IMR-90 (cell line): ENCODE measurements at regions not wholly inside any gene's neighbourhood (a gene's known extent, or its start where the extent isn't known, plus 50 kb on each side); places are given as distances from the start of the nearest gene placed in this dataset.
A peak's percentile ranks its signal among the peaks of the same experiment; 100 is the strongest.

Source experiments
- ATAC-seq: fragments of 200-7000 bp; cut with Tn5 transposase; 2 replicates; pipeline ENCODE4 v1.9.1; 2020; ENCODE audit warnings: low read depth, mild to moderate bottlenecking, moderate library complexity
- BruUV-seq: library from RNA; stranded (reverse); fragments of 400-500 nt; replicated peaks from 2 replicates; lab custom pipeline; 2021; lab: Mats Ljungman, UMichigan
- CTCF ChIA-PET: fragments of 300-600 bp; formaldehyde crosslinking; extraction: SDS; loops from one replicate; lab custom pipeline; 2021; ENCODE audit warnings: antibody characterized with exemption; lab: Yijun Ruan, JAX
- POLR2A ChIA-PET: fragments of 300-600 bp; sonication (Branson Sonifier 250); formaldehyde crosslinking; loops from one replicate; lab custom pipeline; 2022; ENCODE audit warnings: antibody characterized with exemption; ENCODE audit not compliant: unreplicated experiment; lab: Charles Lee
- DNase-seq: peaks from one replicate; pipeline ENCODE4 v3.0.0; 2013
- H2AFZ ChIP-seq: replicated peaks from 2 replicates; pipeline ENCODE3; 2013; ENCODE audit warnings: low read length, mild to moderate bottlenecking; ENCODE audit not compliant: poor library complexity
- H2AK5ac ChIP-seq: 2 replicates; pipeline ENCODE4 v1.6.1; 2013; ENCODE audit warnings: low read depth, low read length, inconsistent platforms
- H2AK9ac ChIP-seq: replicated peaks from 2 replicates; pipeline ENCODE3; 2013; ENCODE audit warnings: mild to moderate bottlenecking, low read depth, low read length, moderate library complexity; ENCODE audit not compliant: poor library complexity
- H2BK120ac ChIP-seq: 2 replicates; pipeline ENCODE4 v1.6.1; 2013; ENCODE audit warnings: low read depth, low read length, inconsistent platforms
- H2BK15ac ChIP-seq: 3 replicates; pipeline ENCODE4 v1.6.1; 2013; ENCODE audit warnings: low read depth, low read length, inconsistent platforms
- H2BK20ac ChIP-seq: 2 replicates; pipeline ENCODE4 v1.6.1; 2013; ENCODE audit warnings: low read depth, mild to moderate bottlenecking, inconsistent platforms, low read length, moderate library complexity
- H2BK5ac ChIP-seq: 2 replicates; pipeline ENCODE4 v1.6.1; 2013; ENCODE audit warnings: mild to moderate bottlenecking, low read depth, low read length, inconsistent platforms; ENCODE audit not compliant: poor library complexity, severe bottlenecking
- H3K14ac ChIP-seq: replicated peaks from 2 replicates; pipeline ENCODE4 v1.6.1; 2013; ENCODE audit warnings: low read depth, low read length, inconsistent platforms
- H3K18ac ChIP-seq: 2 replicates; pipeline ENCODE4 v1.6.1; 2013; ENCODE audit warnings: low read depth, low read length, control low read depth
- H3K23ac ChIP-seq: 2 replicates; pipeline ENCODE4 v1.6.1; 2013; ENCODE audit warnings: low read depth, low read length, inconsistent platforms
- H3K27ac ChIP-seq: 2 replicates; pipeline ENCODE4 v1.5.1; 2013; ENCODE audit warnings: mild to moderate bottlenecking, control low read depth, low read length; ENCODE audit not compliant: insufficient read depth
- H3K27me3 ChIP-seq: 2 replicates; pipeline ENCODE4 v1.6.1; 2013; ENCODE audit warnings: low read length; ENCODE audit not compliant: control insufficient read depth, insufficient read depth
- H3K36me3 ChIP-seq: 2 replicates; pipeline ENCODE4 v1.6.1; 2013; ENCODE audit warnings: low read length, mixed read lengths; ENCODE audit not compliant: control insufficient read depth, insufficient read depth
- H3K4ac ChIP-seq: 2 replicates; pipeline ENCODE4 v1.6.1; 2013; ENCODE audit warnings: low read depth, low read length, inconsistent platforms
- H3K4me1 ChIP-seq: 2 replicates; pipeline ENCODE4 v1.6.1; 2013; ENCODE audit warnings: low read length, mixed read lengths; ENCODE audit not compliant: control insufficient read depth, insufficient read depth
- H3K4me2 ChIP-seq: 2 replicates; pipeline ENCODE4 v1.6.1; 2013; ENCODE audit warnings: low read depth, mild to moderate bottlenecking, control low read depth, low read length, moderate library complexity
- H3K4me3 ChIP-seq: 2 replicates; pipeline ENCODE4 v1.5.1; 2013; ENCODE audit warnings: low read depth, mild to moderate bottlenecking, control low read depth, low read length, moderate library complexity; ENCODE audit not compliant: insufficient read depth
- H3K56ac ChIP-seq: 2 replicates; pipeline ENCODE4 v1.6.1; 2013; ENCODE audit warnings: low read length, inconsistent platforms; ENCODE audit not compliant: insufficient read depth; ENCODE audit errors: extremely low read depth
- H3K79me1 ChIP-seq, 2 experiments: 2 replicates each; pipeline ENCODE4 v1.6.1; 2013; ENCODE audit warnings: low read length in 2 of 2, inconsistent platforms in 1 of 2, low read depth in 1 of 2
- H3K9ac ChIP-seq: 2 replicates; pipeline ENCODE4 v1.6.1; 2013; ENCODE audit warnings: low read depth, low read length, control low read depth
- H3K9me1 ChIP-seq: 2 replicates; pipeline ENCODE4 v1.6.1; 2013; ENCODE audit warnings: low read length, inconsistent platforms; ENCODE audit not compliant: insufficient read depth
- H3K9me3 ChIP-seq: 2 replicates; pipeline ENCODE4 v1.6.1; 2013; ENCODE audit warnings: low read length; ENCODE audit not compliant: control insufficient read depth, insufficient read depth
- H4K20me1 ChIP-seq: 2 replicates; pipeline ENCODE4 v1.6.1; 2013; ENCODE audit warnings: low read length, inconsistent platforms; ENCODE audit not compliant: insufficient read depth
- H4K5ac ChIP-seq: 2 replicates; pipeline ENCODE4 v1.6.1; 2013; ENCODE audit warnings: mild to moderate bottlenecking, low read depth, low read length, control low read depth
- H4K8ac ChIP-seq, 2 experiments: 2 replicates each; pipeline ENCODE4 v1.6.1; 2013; ENCODE audit warnings: low read depth in 2 of 2, low read length in 2 of 2, control low read depth in 1 of 2, inconsistent platforms in 1 of 2
- H4K91ac ChIP-seq: 2 replicates; pipeline ENCODE4 v1.6.1; 2013; ENCODE audit warnings: low read depth, low read length, inconsistent platforms; ENCODE audit not compliant: insufficient read depth
- CEBPB ChIP-seq: IDR thresholded peaks from 2 replicates; pipeline ENCODE4 v1.6.1; 2012; ENCODE audit warnings: low read depth, low read length, improper control_type of control experiment
- SMC3 ChIP-seq: fragments of 150-350 bp; IDR thresholded peaks from 2 replicates; pipeline ENCODE4 v1.6.1; 2016; ENCODE audit warnings: low read depth, mild to moderate bottlenecking, antibody characterized with exemption, low read length, moderate library complexity
- WGBS, 2 experiments: methylation state at CpG; one replicate each; pipeline versions ENCODE4 v1.1.5 to v1.1.7; 2013; ENCODE audit warnings: missing lambda C conversion rate in 2 of 2; ENCODE audit not compliant: insufficient read length in 1 of 2; ENCODE audit errors: extremely low coverage in 2 of 2; 5-methylcytosine and 5-hydroxymethylcytosine counted together
- dilution Hi-C: fragments of 300-500 bp; cut with HindIII; formaldehyde crosslinking; loops from one replicate; pipeline ENCODE4 v1.14.3; 2018; ENCODE audit warnings: low sequenced_read_pairs; ENCODE audit not compliant: unreplicated experiment
- in situ Hi-C: fragments of 300-500 bp; cut with MboI; formaldehyde crosslinking; loops from 3 replicates; pipeline ENCODE4 v1.14.3; 2019; ENCODE audit warnings: low sequenced_read_pairs, inconsistent platforms, mixed read lengths
- intact Hi-C: fragments of 100-400 bp; cut with micrococcal nuclease; formaldehyde crosslinking; loops from 2 replicates; pipeline ENCODE4 v1.10.0; 2022

DNA sequence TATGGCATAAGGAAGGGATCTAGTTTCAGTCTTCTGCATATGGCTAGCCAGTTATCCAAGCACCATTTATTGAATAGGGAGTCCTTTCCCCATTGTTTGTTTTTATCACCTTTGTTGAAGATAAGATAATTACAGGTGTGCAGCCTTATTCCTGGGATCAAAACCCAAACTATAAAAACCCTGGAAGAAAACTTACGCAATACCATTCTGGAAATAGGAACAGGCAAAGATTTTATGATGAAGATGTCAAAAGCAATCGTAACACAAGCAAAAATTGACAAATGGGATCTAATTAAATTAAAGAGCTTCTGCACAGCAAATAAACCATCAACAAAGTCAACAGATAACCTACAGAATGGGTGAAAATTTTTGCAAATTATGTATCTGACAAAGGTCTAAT, 128.5 kb upstream of the DCN start:
- no peaks in the 10 kb centered on the region for H4K20me1 ChIP-seq

More for the DNA sequence above, 128.5 kb upstream of the DCN start:
- Histone ChIP-seq H2BK5ac (no peak overlapping the region), H3K79me1 (peaks cover 0 to 3% of the 10 kb centered on the region in 2 experiments; a peak in 1 of 4 replicates), H2AK9ac (no peak overlapping the region), H3K4me3 (no peak overlapping the region), H2BK20ac (no peak overlapping the region), H3K4me1 (peaks cover 2% of the 10 kb centered on the region; the same call in 1 of the 2 replicates), H3K14ac (no peak overlapping the region), H2AFZ (no peak overlapping the region), H2AK5ac (no peak overlapping the region), H3K18ac (no peak overlapping the region), H3K56ac (no peak overlapping the region), H3K9ac (no peak overlapping the region), H3K9me1 (no peaks in the 10 kb centered on the region), H4K91ac (no peak overlapping the region), H3K4me2 (no peak overlapping the region), H2BK15ac (no peak overlapping the region), H2BK120ac (no peak overlapping the region), H3K4ac (no peak overlapping the region), H3K27ac (no peak overlapping the region), H3K36me3 (no peaks in the 10 kb centered on the region), H4K8ac (no peak overlapping the region), H3K9me3 (no peaks in the 10 kb centered on the region), H3K23ac (no peak overlapping the region), H4K5ac (no peak overlapping the region), H3K27me3 (no peaks in the 10 kb centered on the region)
- POLR2A ChIA-PET = no interaction called here
- no CpG with 5 or more reads among the region's 2 CpGs for WGBS, 2 experiments
- BruUV-seq = no TSS peak
- CTCF ChIA-PET = no interaction called here
- no peak for ATAC-seq
- intact Hi-C loops = no loop called here
- no peak for DNase-seq
- dilution Hi-C loops = no loop called here
- in situ Hi-C loops = no loop called here
- no peak for TF ChIP-seq SMC3
- TF ChIP-seq CEBPB = peak; percentile 70
